Ovary (tissue), 7 donors: ENCODE measurements at regions not wholly inside any gene's neighbourhood (a gene's known extent, or its start where the extent isn't known, plus 50 kb on each side); places are given as distances from the start of the nearest gene placed in this dataset.

Experiments
- DNase-seq, 5 donors: peaks; one replicate each; pipeline ENCODE4 v3.0.0-alpha.2; 2019 to 2020
- H3K27ac ChIP-seq, 2 donors: fragments of 200-600 bp; one replicate each; pipeline versions ENCODE4 v1.5.1 to v1.8.0; 2019 to 2022
- H3K27me3 ChIP-seq: fragments of 200-600 bp; one replicate; pipeline ENCODE4 v1.8.0; 2022
- H3K36me3 ChIP-seq: fragments of 200-600 bp; sonication (generic); one replicate; pipeline ENCODE4 v1.5.1; 2019
- H3K4me1 ChIP-seq: one replicate; pipeline ENCODE4 v1.8.1; 2013; ENCODE audit warnings: mild to moderate bottlenecking, moderate library complexity; ENCODE audit not compliant: insufficient read depth
- H3K4me3 ChIP-seq: fragments of 200-600 bp; sonication (generic); one replicate; pipeline ENCODE4 v1.5.1; 2017
- H3K9me3 ChIP-seq, 2 donors: fragments of 200-600 bp in 1 of 2; sonication (generic) in 1 of 2; one replicate each; pipeline versions ENCODE4 v1.5.1 to v1.8.1; 2013 to 2019; ENCODE audit warnings: mild to moderate bottlenecking in 1 of 2, moderate library complexity in 1 of 2
- CTCF ChIP-seq, 3 donors: fragments of 450-650 bp in 2 of 3; fragments of 200-600 bp in 1 of 3; IDR thresholded peaks; one replicate each; pipeline versions ENCODE4 v1.5.1 to v1.8.0; 2016 to 2022; ENCODE audit warnings: antibody characterized with exemption in 3 of 3, mild to moderate bottlenecking in 1 of 3
- EP300 ChIP-seq: sonication (generic); formaldehyde crosslinking; IDR thresholded peaks from one replicate; pipeline ENCODE4 v1.6.1; 2017; ENCODE audit warnings: antibody characterized with exemption
- POLR2A ChIP-seq: fragments of 450-650 bp; IDR thresholded peaks from one replicate; pipeline ENCODE4 v1.6.1; 2017; ENCODE audit warnings: antibody characterized with exemption, mild to moderate bottlenecking, moderate library complexity
- WGBS, 3 donors: extraction: QIAGEN DNeasy Blood & Tissue Kit in 1 of 3; methylation state at CpG; one replicate each; pipeline versions ENCODE4 v1.1.5 to v1.1.7; 2013 to 2017; 5-methylcytosine and 5-hydroxymethylcytosine counted together
- intact Hi-C, 4 donors: fragments of 100-400 bp; cut with DNase I; formaldehyde crosslinking; loops; one replicate each; pipeline versions ENCODE4 v1.11.0 to v1.15.1; 2022 to 2023
- donor health status: DM: no; HTN: no; CAD: no; lungs with moderate emphysema.
- donor health status: DM: no; HTN: no; CAD: no.
- donor health status: Bipolar disorder and iron deficiency.
- donor health status: DM: no; HTN: no; CAD: no.
- donor health status: DM: yes; HTN: yes; CAD: no.

DNA sequence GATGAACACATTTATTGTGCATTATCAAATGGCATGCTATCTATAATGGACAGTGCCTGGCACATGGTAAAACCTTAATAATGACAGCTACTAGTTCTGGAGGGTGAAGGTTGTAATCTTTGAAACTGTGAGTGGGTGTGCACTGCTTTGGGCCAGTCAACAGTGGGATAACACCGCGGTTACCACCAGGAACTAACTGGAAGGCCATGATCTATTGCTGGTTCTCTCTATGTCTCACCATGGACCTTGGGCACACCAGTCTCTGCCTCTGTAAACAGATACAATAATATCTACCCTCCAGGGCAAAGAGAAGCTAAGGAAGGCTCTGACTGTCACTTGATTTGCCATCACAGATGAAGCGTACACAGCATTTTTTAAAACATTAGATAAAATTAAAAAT is 198.6 kb upstream of the ESRRG start:
- Histone ChIP-seq H3K27ac (no peak overlapping the region), H3K4me1 (no peaks in the 10 kb centered on the region), H3K4me3 (no peak overlapping the region), H3K9me3 (no peaks in the 10 kb centered on the region), H3K36me3 (no peaks in the 10 kb centered on the region), H3K27me3 (no peaks in the 10 kb centered on the region)
- no peak for TF ChIP-seq POLR2A
- no peak for TF ChIP-seq CTCF (IDR thresholded peaks at IDR 0.05)
- no peak for TF ChIP-seq EP300
- intact Hi-C loops, result no loop called here
- no peak for DNase-seq
- 89 to 93% (median 92%) methylated on average over 3 of the region's 3 CpGs for WGBS, 3 donors

- TF ChIP-seq CTCF (IDR thresholded peaks at IDR 0.05) (no peak), POLR2A (no peak), EP300 (no peak)
- Histone ChIP-seq H3K4me3 (no peak overlapping the region), H3K4me1 (no peaks in the 10 kb centered on the region), H3K27me3 (no peaks in the 10 kb centered on the region), H3K27ac (no peak overlapping the region), H3K36me3 (no peaks in the 10 kb centered on the region), H3K9me3 (no peaks in the 10 kb centered on the region)
- no peak for DNase-seq
- intact Hi-C loops, result no loop called here
- WGBS, 3 donors, result 76 to 81% (median 77%) methylated on average over 9 of the region's 9 CpGs
Observed at GRCh38 chr1:216919060-216919970, 196.1 kb upstream of the ESRRG start.

GRCh38 chr1:216916890-216917438 is 193.7 kb upstream of the ESRRG start:
- Histone ChIP-seq H3K27ac (no peak overlapping the region), H3K9me3 (no peaks in the 10 kb centered on the region), H3K36me3 (no peaks in the 10 kb centered on the region), H3K4me3 (no peak overlapping the region), H3K27me3 (no peaks in the 10 kb centered on the region), H3K4me1 (no peaks in the 10 kb centered on the region)
- intact Hi-C loops, result no loop called here
- DNase-seq, result no peak
- no peak for TF ChIP-seq POLR2A
- no peak for TF ChIP-seq CTCF (IDR thresholded peaks at IDR 0.05)
- TF ChIP-seq EP300, result no peak
- 87 to 93% (median 93%) methylated on average over 6 of the region's 6 CpGs for WGBS, 3 donors

DNA sequence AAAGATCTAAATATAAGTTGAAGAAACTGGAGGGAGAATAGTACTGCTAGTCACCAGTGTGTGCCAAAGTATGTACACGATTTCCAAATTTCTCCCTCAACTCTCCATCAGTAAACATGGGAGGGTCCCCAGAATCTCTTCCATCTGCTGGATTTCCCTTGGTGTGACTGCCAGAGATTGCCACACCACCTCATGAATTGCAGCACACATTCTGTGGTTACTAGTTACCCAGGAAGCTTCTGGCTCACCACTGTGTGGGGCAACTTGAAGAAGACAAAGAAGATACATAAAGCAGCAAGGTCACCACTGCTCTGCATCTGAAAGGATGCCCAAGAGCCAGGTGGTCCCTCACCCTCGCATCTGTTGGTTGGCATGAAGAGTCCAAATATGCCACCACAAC is 191.7 kb upstream of the ESRRG start:
- 66 to 72% (median 69%) methylated on average over 2 of the region's 2 CpGs for WGBS, 3 donors
- intact Hi-C loops, result no loop called here
- TF ChIP-seq EP300 (no peak), CTCF (IDR thresholded peaks at IDR 0.05) (no peak), POLR2A (no peak)
- H3K27me3 ChIP-seq, result no peaks in the 10 kb centered on the region
- H3K4me3 ChIP-seq, result no peak overlapping the region
- no peak for DNase-seq
- no peaks in the 10 kb centered on the region for H3K36me3 ChIP-seq
- H3K27ac ChIP-seq, result no peak overlapping the region
- H3K9me3 ChIP-seq, result no peaks in the 10 kb centered on the region
- no peaks in the 10 kb centered on the region for H3K4me1 ChIP-seq
